GM19397 (cell line): ENCODE measurements at regions not wholly inside any gene's neighbourhood (a gene's known extent, or its start where the extent isn't known, plus 50 kb on each side); places are given as distances from the start of the nearest gene placed in this dataset.

ENCODE experiments used
- ATAC-seq: cut with Tn5 transposase; IDR thresholded peaks from one replicate; pipeline ENCODE4 v1.9.1; 2021; ENCODE audit warnings: mild to moderate bottlenecking, moderate library complexity; ENCODE audit not compliant: unreplicated experiment

DNA sequence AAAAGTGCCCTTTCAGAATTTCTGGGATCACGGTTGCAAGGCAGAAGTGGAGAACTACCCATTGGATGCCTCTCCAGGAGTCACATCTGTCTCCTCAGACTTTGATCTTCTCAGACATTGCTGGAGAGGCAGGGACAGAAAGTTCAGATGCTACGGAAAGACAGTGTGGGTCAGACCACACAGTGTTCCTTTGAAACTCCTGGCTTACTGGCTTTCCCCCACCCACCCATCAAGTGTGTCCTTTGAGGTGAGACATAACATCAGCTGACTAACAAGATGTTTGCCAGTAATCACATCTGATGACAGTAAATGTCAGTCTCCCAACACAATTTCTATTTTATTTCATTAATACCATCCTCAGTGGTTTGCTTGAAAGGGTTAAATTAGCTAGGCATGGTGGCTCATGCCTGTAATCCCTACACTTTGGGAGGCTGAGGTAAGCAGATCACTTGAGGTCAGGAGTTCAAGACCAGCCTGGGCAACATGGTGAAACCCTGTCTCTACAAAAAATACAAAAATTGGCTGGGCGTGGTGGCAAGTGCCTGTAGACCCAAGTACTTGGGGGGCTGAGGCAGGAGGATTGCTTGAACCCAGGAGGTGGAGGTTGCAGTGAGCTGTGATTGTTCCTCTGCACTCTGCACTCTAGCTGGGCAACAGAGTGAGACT lies 67.2 kb upstream of the SNX9 start:
- ATAC-seq, result no peak

DNA sequence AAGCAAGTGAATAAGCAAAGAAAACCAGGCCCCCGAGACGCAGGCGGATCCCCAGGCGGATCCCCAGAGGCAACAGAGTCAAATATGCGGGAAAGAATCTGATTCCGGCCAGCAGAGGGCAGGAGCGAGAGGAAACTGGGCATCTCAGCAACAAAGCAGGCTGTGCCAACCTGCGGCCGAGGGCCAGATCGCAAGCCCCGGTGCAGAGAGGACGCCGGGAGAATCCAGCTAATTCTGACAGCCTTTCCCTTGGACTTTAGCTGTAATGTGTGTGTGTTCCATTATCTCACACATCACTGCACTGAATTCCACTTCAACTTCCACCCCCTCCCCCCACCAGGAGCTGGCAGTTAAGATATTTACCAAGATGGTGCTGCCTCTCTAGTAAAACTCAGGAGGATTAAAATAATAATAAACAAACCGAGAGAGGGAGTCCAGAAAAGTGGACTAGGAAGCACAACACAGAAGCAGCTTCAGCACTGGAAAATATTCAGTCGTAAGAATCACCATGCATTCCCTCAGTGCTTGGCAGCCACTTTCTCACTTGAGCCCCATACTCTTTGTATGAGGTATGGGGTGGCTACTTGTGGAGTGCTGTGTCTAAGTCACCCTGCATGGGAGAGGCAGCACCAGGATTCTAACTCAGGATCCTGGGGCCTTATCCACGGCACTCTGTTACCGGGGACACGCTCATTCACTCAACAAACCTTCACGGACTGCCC lies 66.2 kb upstream of the SNX9 start:
- ATAC-seq, result no peak

DNA sequence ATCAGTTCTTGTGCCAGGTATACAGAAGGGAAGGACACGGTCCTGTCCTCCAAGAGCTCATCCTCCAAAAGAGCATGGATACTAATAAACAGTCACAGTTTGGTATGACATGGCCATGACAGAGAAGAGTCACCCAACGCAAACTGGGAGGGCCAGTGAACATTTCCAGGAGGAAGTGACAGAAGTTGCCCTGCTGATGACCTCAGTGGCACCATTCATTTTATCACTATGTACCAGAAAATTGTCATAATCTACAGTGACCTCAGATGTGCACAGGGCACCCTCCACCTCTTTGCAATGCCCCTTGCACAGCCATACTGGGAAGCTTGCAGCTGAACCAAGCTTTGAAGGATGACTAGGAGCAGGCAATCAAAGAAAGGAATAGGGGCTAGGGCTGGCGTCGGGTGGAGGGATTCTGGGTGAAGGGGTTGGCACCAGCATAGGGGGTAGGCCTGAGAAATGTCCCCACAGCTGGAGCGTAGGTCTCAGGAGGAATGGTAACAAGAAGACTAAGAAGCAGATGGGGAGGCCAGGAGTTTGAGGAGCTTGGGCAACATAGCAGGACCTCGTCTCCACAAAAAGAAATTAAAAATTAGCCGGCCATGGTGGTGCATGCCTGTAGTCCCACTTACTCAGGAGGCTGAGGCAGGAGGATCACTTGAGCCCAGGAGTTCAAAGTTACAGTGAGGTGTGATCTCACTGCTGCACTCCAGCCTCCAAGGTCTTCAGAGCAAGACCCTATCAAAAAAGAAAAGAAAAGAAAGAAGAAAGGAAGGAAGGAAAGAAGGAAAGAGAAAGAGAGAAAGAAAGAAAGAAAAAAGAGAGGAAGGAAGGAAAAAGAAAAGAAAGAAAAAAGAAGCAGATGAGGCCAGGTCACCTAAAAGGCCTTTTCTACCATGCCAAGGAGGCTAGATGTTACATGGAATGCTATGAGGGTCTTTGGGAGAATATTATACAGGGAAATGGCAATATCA lies 65.3 kb upstream of the SNX9 start:
- no peak for ATAC-seq

- no peak for ATAC-seq
Measured at GRCh38 chr6:157758516-157759023, 64.5 kb upstream of the SNX9 start.

DNA sequence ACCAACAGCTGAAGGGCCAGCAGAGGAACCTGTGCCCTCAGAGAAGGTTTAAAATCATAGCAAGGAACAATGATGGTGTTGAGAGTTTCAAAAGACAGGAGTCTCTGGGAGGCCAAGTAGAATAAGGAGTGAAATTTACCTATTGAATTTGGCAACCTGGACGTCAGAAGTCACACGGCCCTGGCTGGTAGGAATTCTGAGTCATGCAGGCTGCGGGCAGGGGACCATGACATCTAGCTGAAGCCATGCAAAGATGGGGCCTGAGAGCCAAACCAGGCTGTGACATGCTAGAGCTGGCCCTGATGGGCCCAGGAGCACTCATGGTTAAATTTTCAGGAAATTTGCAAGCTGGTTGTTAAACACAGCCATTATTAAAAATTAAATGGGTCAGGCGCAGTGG lies 64.0 kb upstream of the SNX9 start:
- ATAC-seq, result no peak

DNA sequence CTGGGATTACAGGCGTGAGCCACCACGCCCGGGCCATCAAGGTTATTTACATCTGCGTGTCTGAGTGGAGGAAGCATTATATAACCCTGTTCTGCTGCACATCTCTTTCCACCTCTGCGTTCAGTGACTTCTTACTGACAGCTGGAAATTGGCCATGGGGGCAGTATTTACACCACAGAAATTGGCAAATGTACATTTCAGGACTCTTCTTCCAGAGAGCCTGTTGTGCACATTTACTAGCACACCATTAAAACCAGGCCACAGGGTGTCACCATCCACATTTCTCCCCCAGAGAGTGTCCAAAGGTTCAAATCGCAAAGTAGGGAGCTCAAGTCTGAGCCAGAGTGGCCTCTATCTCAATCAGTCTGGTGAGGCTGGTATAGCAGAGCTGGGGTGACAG lies 62.9 kb upstream of the SNX9 start:
- no peak for ATAC-seq

DNA sequence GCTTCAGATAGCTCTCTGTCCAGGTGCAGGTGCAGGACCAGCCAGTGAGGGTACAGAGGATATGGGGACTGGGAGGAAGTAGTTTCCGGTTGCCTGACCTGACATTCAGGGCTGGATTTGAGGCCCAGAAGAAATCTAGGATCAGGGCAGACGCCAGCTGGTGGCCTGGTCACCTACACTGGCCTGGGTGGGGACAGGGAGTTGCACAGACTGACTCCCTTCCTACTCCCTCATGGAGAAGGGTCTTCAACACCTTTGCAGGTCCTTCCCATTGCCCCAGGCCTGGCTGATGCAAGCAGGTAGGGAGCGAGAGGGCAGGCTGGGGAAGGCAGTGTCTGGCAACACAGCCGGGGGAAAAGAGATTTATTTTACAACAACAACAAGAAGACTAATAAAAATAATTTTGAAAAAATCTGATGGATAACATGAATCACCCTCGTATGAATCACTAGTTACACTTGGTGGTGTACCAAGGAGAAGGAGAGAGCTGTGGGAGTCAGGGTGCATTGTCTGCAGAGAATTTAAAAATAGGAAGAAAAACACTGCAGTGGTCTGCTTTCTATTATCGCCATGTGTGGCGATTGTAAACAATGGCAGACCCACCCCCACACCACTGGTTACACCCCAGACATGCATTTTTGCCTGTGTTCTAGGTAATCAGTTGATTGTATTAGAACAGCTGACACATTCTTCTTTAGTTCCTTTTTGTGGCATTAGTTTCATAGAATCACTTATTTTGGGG lies 62.3 kb upstream of the SNX9 start:
- no peak for ATAC-seq

- ATAC-seq, result peak; percentile 32
Measured at GRCh38 chr6:157761331-157761921, 61.6 kb upstream of the SNX9 start.

DNA sequence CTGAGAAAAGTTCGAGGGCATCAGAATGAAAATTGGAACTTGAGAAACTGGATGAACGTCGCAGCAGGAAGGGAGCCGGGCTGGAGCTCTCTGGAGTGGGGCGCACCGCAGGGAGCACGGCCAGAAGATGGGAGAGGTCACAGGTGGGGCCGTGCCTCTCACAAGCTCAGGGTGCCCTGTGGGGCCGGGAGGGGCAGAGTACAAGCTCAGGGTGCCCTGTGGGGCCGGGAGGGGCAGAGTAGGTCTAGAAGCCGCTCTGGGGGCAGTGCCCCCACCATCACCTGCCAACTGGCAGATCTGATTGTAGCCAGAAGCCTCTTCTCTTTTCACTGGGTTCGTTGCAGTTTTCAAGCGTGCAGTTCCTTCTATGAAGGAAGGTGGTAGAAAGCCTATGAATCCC lies 61.1 kb upstream of the SNX9 start:
- no peak for ATAC-seq

DNA sequence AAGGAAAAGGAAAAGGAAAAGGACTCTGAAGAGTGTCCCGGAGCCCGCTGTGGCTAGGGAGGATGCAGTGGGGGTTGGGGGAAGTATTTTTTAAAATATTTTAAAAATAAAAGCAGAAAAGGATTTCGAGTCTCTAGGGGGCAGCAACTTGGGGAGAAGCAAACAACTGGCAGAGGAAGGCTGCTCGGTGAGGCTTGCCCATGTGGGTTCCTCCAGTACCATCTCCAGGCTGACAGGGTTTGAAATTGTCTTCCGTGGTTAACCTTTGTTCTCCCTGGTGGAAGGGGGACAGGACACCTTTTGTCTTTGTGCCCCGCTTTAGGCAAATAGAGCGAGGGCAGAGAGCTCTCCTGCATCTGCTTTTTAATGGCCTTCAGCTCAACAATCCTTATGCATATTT lies 60.4 kb upstream of the SNX9 start:
- no peak for ATAC-seq

DNA sequence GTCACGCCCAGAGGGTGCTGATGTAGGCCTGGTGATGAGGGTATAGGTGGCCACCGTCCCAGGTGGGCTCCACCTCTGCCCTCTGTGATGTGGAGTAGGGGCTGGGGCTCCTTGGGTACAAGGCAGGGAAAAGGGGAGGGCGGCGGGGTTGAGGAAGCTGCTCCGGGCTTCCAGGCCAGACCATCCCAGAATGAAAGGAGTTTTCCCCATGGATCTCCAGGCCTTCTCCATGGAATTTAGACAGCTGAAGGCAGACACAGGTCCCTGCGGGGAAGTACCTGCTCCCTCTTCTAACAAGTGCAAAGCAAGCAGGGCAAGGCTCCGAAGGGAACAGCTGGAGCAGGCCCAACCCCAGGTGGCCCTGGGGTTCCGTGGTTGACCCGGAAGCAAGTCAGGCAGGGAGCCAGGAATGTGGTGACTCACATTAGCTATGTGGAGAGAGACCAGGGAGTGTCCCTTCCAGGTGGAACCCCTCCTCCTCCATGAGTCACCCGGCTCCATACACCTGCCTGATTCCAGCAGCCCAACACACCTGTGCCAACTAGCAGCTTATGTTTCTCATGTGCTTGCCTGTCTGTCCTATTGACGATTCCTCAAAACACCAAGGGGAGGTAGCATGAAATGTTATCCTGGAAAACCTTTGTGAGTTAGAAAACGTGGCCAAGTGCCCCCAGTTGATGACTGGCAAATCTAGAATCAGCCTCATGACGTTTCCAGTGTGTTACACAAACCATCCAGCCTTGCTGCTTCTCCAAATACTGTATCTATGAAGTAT lies 59.7 kb upstream of the SNX9 start:
- ATAC-seq, result no peak

DNA sequence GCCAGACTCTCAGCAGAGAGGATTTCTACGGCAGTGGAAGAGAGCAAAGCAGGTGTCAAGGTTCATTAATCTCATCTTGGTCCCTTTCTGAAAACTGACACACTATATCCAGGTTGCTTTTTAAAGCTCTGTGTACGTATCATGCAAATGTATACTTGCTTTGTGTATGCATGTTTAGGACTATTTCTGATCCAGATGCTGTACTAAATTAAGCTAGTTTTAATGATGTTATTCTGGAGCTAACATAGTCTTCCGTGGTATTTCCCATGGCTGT lies 59.2 kb upstream of the SNX9 start:
- ATAC-seq, result peak; percentile 14

DNA sequence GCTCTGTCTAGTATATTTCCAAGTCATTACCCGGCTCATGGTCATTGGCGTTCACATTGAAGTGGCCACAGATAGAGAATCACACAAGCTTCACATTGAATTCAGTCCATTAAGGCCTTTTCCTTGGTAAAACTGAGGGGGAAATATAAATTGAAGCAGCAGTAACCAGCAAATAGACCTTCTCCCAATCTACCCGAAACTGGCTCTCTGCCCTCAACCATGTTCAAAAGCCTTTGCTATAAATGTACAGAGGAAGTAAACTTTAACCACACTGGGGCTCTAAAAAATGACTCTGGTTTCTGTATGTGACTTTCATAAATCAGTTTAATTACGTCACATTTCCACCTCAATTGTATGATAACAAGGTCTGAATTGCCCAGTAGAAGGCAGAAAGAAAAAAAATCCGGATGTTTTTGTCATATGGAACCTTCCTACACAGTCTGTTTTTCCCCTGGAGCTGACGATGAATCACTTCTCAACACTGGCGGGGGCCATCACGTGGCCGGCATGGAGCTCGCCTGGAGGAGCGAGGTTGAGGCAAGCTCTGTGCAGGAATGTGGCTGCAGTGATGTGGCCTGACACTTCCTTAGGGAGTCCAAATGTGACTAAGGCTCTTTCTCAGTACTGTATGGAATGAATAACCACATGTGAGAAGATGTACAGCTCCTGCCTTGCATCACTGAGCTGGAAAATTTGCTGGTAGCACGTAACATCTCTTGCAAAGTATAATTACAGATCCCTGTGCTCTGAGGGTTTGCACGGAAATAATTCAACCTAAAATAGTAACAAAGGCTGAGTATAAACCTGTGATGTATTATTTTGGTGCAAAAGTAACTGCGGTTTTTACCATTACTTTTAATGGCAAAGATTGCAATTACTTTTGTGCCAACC lies 58.6 kb upstream of the SNX9 start:
- ATAC-seq, result peak; percentile 42

- ATAC-seq, result no peak
Measured at GRCh38 chr6:157766901-157767774, 55.9 kb upstream of the SNX9 start.

- no peak for ATAC-seq
Measured at GRCh38 chr6:157767775-157768156, 55.3 kb upstream of the SNX9 start.

DNA sequence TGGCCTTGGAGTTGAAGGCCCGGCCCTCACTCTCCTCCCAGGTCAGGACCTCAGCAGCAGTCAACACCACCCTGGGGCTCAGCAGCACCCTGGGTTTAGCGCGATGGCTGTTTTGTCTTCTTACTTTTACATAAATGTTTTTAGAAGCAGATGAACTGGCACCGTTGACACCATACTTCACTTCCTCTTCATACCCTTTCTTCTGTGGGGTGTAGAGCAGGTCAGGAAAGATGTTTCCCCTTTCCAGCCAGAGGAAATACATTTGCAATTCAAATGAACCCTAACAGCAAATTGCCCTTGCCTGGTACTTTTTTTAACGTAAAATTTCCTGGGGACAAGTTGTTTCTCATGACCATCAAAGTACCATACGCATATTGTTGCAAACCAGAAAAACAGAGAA lies 54.7 kb upstream of the SNX9 start:
- ATAC-seq, result no peak

- no peak for ATAC-seq
Measured at GRCh38 chr6:157768863-157769551, 54.0 kb upstream of the SNX9 start.
